ENCODE measurements at regions not wholly inside any gene's neighbourhood (a gene's known extent, or its start where the extent isn't known, plus 50 kb on each side); places are given as distances from the start of the nearest gene placed in this dataset.

DNA sequence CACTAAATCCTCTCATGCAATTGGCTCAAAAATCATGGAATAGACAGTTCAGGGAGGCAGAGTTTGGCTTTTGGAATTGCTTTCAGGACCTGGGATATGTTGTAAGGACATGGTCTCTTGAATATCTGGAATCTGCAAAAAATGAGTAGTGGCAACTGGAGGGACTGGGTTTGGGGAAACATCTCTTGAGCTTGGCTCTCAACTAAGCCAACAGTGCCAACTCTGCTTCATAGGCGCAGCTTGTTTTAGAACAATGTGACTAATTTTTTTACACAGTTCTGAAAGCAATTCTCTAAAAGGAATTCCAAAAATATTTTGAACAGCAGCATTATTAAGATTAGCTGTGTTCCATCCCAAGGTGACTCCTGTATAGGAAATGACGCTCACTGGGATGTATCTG is 121.5 kb upstream of the DPP6 start:
- Histone ChIP-seq H3K27me3 (ENCODE audit: low read depth, low read length) (no peaks in the 10 kb centered on the region), H3K36me3 (ENCODE audit: control insufficient read depth in 1 of 2, insufficient read depth in 2 of 2, low read length in 2 of 2) (no peaks in the 10 kb centered on the region), H3K9me3 (ENCODE audit: control insufficient read depth in 1 of 2, low read length in 2 of 2) (no peaks in the 10 kb centered on the region), H3K27ac (ENCODE audit: low read length) (no peak overlapping the region), H3K4me1 (ENCODE audit: control insufficient read depth in 1 of 2, insufficient read depth in 2 of 2, low read length in 2 of 2) (no peaks in the 10 kb centered on the region), H3K4me3 (ENCODE audit: low read depth in 1 of 2, low read length in 2 of 2) (no peak overlapping the region)

DNA sequence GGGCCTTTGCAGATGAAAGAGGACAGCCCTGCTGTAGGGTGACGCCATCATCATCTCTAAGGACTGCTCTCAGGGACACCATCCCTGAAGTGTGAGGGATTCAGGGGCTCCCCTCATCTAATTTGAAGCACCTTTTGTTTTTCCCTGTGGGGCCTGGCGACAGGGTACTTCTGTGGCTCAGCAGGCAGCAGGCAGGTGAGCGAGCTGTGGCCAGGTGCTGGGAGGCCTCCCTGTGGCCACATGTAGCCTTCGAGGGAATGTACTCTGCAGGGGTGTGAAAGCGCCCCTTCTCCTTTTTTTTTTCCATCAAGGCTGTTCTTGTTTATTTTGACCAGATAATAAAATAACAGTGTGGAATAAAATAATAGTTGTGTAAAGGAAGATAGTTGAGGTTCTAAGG is 118.2 kb upstream of the DPP6 start:
- Histone ChIP-seq H3K9me3 (ENCODE audit: control insufficient read depth in 1 of 2, low read length in 2 of 2) (no peaks in the 10 kb centered on the region), H3K4me3 (ENCODE audit: low read depth in 1 of 2, low read length in 2 of 2) (no peak overlapping the region), H3K27ac (ENCODE audit: low read length) (no peak overlapping the region), H3K36me3 (ENCODE audit: control insufficient read depth in 1 of 2, insufficient read depth in 2 of 2, low read length in 2 of 2) (no peaks in the 10 kb centered on the region), H3K4me1 (ENCODE audit: control insufficient read depth in 1 of 2, insufficient read depth in 2 of 2, low read length in 2 of 2) (no peaks in the 10 kb centered on the region), H3K27me3 (ENCODE audit: low read depth, low read length) (no peaks in the 10 kb centered on the region)

DNA sequence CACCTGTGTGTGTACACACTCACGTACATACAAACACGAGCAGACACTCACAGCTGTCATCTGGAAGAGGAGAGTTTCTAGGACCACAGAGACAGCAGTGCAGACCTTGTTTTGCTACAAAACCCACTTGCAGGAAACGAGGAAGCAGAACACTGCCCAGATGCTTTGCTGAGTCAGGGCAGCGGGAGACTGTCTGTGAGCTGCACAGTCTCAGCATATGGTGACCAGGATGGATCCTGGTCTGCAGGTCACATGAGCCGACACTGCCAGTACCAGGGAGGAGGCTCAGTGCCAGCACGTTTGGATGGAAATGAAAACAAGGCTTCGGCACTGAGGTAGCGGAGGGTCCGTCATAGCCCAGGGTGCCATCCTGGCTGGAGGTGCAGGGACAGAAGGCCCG is 117.6 kb upstream of the DPP6 start:
- Histone ChIP-seq H3K4me3 (ENCODE audit: low read depth in 1 of 2, low read length in 2 of 2) (no peak overlapping the region), H3K27ac (ENCODE audit: low read length) (no peak overlapping the region), H3K4me1 (ENCODE audit: control insufficient read depth in 1 of 2, insufficient read depth in 2 of 2, low read length in 2 of 2) (no peaks in the 10 kb centered on the region), H3K27me3 (ENCODE audit: low read depth, low read length) (no peaks in the 10 kb centered on the region), H3K36me3 (ENCODE audit: control insufficient read depth in 1 of 2, insufficient read depth in 2 of 2, low read length in 2 of 2) (no peaks in the 10 kb centered on the region), H3K9me3 (ENCODE audit: control insufficient read depth in 1 of 2, low read length in 2 of 2) (no peaks in the 10 kb centered on the region)

DNA sequence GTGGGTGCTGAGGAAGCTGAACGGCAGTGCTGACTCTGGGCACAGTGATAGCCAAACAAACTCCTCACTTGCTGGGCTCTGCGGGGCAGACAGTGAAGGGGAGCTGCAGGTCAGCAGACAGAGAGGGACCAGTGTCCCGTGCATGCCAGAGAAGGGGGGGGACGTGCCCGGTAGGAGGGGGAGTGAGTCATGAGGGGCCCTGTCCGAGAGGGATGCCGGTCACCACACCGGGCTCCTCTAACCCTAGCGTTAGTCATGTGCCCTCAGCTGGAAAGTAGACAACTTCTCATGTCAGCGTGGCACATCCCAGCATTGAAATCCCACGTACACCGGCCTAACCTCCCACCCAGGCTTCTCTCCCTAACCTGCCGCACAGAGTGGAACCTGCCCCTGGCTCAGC is 117.1 kb upstream of the DPP6 start:
- Histone ChIP-seq H3K4me1 (ENCODE audit: control insufficient read depth in 1 of 2, insufficient read depth in 2 of 2, low read length in 2 of 2) (no peaks in the 10 kb centered on the region), H3K27me3 (ENCODE audit: low read depth, low read length) (no peaks in the 10 kb centered on the region), H3K27ac (ENCODE audit: low read length) (no peak overlapping the region), H3K4me3 (ENCODE audit: low read depth in 1 of 2, low read length in 2 of 2) (no peak overlapping the region), H3K36me3 (ENCODE audit: control insufficient read depth in 1 of 2, insufficient read depth in 2 of 2, low read length in 2 of 2) (no peaks in the 10 kb centered on the region), H3K9me3 (ENCODE audit: control insufficient read depth in 1 of 2, low read length in 2 of 2) (no peaks in the 10 kb centered on the region)

DNA sequence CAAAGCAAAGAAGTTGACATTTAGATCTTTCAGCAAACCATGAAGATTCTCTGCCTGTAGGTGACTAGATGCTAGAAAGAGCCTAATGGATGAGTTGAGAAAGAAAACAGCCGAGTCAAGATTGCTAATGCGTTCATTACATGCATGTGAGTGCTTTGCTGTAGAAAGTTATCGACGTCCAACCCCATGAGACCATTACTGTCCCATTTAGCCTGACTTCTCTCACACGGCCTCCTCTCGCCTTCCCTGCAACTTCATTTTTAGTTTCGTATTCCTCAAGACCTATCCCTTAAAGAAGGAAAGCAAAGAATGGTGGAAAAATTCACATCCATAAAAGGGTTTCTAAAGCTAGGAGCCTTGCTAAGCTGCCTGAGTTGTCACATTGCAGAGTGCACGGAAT is 113.7 kb upstream of the DPP6 start:
- H3K4me1 ChIP-seq (ENCODE audit: control insufficient read depth in 1 of 2, insufficient read depth in 2 of 2, low read length in 2 of 2) = peaks cover 0 to 5% of the 10 kb centered on the region in 2 donors
- H3K27me3 ChIP-seq (ENCODE audit: low read depth, low read length) = no peaks in the 10 kb centered on the region
- no peaks in the 10 kb centered on the region for H3K9me3 ChIP-seq (ENCODE audit: control insufficient read depth in 1 of 2, low read length in 2 of 2)

DNA sequence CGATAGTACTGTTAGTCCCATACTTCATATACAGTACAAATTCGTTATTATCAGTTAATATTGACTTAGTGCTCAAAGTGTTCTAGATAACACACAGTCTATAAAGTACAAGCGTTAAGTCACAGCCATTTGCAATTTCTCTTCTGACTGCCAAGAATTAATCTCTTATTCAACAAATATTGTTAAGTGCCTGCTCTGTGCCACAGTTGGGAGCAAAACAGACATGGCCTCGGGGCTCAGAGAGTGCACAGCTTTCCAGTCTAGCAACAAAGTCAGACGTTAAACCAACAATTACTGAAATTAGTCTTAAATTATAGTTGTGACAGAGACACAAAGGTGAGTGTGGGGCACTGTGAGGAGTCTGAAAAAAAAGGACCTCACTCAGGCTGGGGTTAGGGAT is 113.0 kb upstream of the DPP6 start:
- H3K9me3 ChIP-seq (ENCODE audit: control insufficient read depth in 1 of 2, low read length in 2 of 2) = no peaks in the 10 kb centered on the region
- peaks cover 0 to 12% of the 10 kb centered on the region in 2 donors for H3K4me1 ChIP-seq (ENCODE audit: control insufficient read depth in 1 of 2, insufficient read depth in 2 of 2, low read length in 2 of 2)
- no peak overlapping the region for H3K4me3 ChIP-seq (ENCODE audit: low read depth in 1 of 2, low read length in 2 of 2)
- H3K27ac ChIP-seq (ENCODE audit: low read length) = no peak overlapping the region
- H3K27me3 ChIP-seq (ENCODE audit: low read depth, low read length) = no peaks in the 10 kb centered on the region
- no peaks in the 10 kb centered on the region for H3K36me3 ChIP-seq (ENCODE audit: control insufficient read depth in 1 of 2, insufficient read depth in 2 of 2, low read length in 2 of 2)

More for the DNA sequence above, 113.7 kb upstream of the DPP6 start:
- Histone ChIP-seq H3K36me3 (ENCODE audit: control insufficient read depth in 1 of 2, insufficient read depth in 2 of 2, low read length in 2 of 2) (no peaks in the 10 kb centered on the region), H3K4me3 (ENCODE audit: low read depth in 1 of 2, low read length in 2 of 2) (no peak overlapping the region), H3K27ac (ENCODE audit: low read length) (no peak overlapping the region)

DNA sequence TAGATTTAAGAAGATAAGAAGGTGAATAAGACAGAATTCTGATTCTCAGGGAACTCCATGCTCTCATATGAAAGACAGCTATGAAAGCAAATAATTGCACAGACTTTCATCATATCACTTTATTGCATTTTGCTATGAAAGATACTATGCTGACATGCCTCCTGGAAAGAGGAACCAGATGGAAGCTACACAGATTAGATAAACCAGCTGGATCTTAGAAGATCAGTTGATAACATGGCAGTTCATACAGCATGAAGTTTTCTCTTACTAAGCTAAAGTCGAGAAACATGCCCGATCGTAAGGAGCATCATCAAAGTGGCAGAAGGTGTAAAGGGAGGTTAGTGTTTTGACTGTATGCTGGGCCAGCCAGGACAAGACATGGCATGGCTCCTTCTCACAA is 112.5 kb upstream of the DPP6 start:
- H3K27ac ChIP-seq (ENCODE audit: low read length) = no peak overlapping the region
- H3K36me3 ChIP-seq (ENCODE audit: control insufficient read depth in 1 of 2, insufficient read depth in 2 of 2, low read length in 2 of 2) = no peaks in the 10 kb centered on the region
- H3K27me3 ChIP-seq (ENCODE audit: low read depth, low read length) = no peaks in the 10 kb centered on the region
- H3K4me3 ChIP-seq (ENCODE audit: low read depth in 1 of 2, low read length in 2 of 2) = no peak overlapping the region
- peaks cover 0 to 13% of the 10 kb centered on the region in 2 donors for H3K4me1 ChIP-seq (ENCODE audit: control insufficient read depth in 1 of 2, insufficient read depth in 2 of 2, low read length in 2 of 2)
- no peaks in the 10 kb centered on the region for H3K9me3 ChIP-seq (ENCODE audit: control insufficient read depth in 1 of 2, low read length in 2 of 2)

DNA sequence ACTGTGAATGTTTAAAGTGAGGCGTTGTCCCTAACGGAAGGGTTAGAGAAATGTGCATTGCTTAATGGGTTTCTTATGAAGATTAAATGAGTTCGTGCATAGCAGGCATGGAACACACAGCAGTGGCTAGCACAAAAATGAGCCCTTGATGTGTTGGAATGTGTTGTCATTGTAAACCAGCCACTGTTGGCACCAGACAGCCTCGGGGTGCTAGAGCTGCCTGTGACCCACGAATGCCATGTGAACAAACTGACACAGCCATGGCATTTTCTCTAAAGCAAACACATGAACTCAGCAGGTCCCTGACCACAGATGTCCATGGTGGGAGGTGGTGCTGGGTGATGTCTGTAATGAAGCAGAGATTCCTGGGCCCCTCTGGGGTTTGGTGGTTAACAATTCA is 111.1 kb upstream of the DPP6 start:
- H3K4me1 ChIP-seq (ENCODE audit: control insufficient read depth in 1 of 2, insufficient read depth in 2 of 2, low read length in 2 of 2) = peaks cover 0 to 13% of the 10 kb centered on the region in 2 donors
- H3K4me3 ChIP-seq (ENCODE audit: low read depth in 1 of 2, low read length in 2 of 2) = no peak overlapping the region
- no peak overlapping the region for H3K27ac ChIP-seq (ENCODE audit: low read length)
- H3K36me3 ChIP-seq (ENCODE audit: control insufficient read depth in 1 of 2, insufficient read depth in 2 of 2, low read length in 2 of 2) = no peaks in the 10 kb centered on the region
- no peaks in the 10 kb centered on the region for H3K27me3 ChIP-seq (ENCODE audit: low read depth, low read length)
- no peaks in the 10 kb centered on the region for H3K9me3 ChIP-seq (ENCODE audit: control insufficient read depth in 1 of 2, low read length in 2 of 2)

DNA sequence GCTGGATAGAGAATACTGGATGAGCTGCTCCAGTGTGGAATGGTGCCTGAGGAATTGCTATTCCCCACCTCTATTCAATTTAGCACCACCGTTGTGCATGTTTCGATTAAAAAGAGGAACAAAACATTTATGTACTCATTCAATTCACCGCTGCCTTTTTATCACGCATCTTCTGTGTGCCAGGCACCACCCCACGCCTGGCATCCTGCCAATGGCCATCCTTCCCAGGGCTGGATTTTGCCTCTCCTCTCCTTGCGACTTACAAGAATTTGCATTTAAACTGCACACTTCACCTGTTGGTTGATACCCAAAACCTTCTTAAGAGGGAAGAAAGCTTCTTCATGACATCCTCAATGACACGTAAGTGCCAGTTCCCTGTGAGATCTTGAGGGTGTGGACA is 110.2 kb upstream of the DPP6 start:
- Histone ChIP-seq H3K4me1 (ENCODE audit: control insufficient read depth in 1 of 2, insufficient read depth in 2 of 2, low read length in 2 of 2) (peaks cover 0 to 13% of the 10 kb centered on the region in 2 donors), H3K27ac (ENCODE audit: low read length) (no peak overlapping the region)

DNA sequence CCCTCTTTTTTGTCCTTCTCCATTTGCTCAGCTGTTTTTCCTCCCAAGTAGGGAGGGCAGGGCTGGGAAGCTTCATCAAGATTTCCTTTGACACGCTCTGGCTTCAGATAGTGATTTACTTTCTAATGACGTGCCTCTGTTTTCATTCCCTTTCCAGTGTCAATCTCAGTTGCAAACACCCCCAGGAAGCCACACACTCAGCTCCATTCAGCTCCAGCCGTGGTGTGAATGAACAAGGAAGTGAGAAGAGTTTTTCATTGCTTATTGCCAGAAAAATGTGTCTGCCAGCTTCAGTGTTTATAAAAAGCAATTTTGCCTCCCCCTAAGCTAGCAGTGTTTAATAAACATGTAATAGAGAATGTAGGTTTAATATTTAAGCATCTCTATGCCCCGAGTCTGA is 108.7 kb upstream of the DPP6 start:
- Histone ChIP-seq H3K4me1 (ENCODE audit: control insufficient read depth in 1 of 2, insufficient read depth in 2 of 2, low read length in 2 of 2) (peaks cover 0 to 13% of the 10 kb centered on the region in 2 donors), H3K27me3 (ENCODE audit: low read depth, low read length) (no peaks in the 10 kb centered on the region), H3K4me3 (ENCODE audit: low read depth in 1 of 2, low read length in 2 of 2) (no peak overlapping the region), H3K27ac (ENCODE audit: low read length) (no peak overlapping the region), H3K9me3 (ENCODE audit: control insufficient read depth in 1 of 2, low read length in 2 of 2) (no peaks in the 10 kb centered on the region), H3K36me3 (ENCODE audit: control insufficient read depth in 1 of 2, insufficient read depth in 2 of 2, low read length in 2 of 2) (no peaks in the 10 kb centered on the region)

More for the DNA sequence above, 110.2 kb upstream of the DPP6 start:
- Histone ChIP-seq H3K36me3 (ENCODE audit: control insufficient read depth in 1 of 2, insufficient read depth in 2 of 2, low read length in 2 of 2) (no peaks in the 10 kb centered on the region), H3K27me3 (ENCODE audit: low read depth, low read length) (no peaks in the 10 kb centered on the region), H3K9me3 (ENCODE audit: control insufficient read depth in 1 of 2, low read length in 2 of 2) (no peaks in the 10 kb centered on the region), H3K4me3 (ENCODE audit: low read depth in 1 of 2, low read length in 2 of 2) (no peak overlapping the region)

DNA sequence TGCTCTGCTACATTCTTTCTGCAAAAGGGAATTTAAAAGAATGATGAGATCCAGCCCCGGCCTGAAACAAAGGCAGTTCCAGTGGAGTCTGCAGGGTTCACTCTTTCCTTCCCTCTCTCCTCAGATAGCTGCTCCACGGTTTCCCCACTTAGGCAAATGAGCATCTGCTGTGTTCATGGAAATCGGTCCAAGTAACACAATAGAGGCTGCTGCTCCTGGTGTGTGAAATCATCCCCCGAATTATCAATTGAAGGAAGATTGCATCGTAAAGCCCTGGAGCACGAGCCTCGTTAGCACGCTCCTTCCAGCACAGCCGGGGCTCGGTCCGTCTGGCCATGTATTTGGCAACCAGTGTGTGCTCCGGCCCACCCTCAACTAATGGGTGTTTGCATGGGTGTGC is 108.3 kb upstream of the DPP6 start:
- no peaks in the 10 kb centered on the region for H3K36me3 ChIP-seq (ENCODE audit: control insufficient read depth in 1 of 2, insufficient read depth in 2 of 2, low read length in 2 of 2)
- no peak overlapping the region for H3K4me3 ChIP-seq (ENCODE audit: low read depth in 1 of 2, low read length in 2 of 2)

DNA sequence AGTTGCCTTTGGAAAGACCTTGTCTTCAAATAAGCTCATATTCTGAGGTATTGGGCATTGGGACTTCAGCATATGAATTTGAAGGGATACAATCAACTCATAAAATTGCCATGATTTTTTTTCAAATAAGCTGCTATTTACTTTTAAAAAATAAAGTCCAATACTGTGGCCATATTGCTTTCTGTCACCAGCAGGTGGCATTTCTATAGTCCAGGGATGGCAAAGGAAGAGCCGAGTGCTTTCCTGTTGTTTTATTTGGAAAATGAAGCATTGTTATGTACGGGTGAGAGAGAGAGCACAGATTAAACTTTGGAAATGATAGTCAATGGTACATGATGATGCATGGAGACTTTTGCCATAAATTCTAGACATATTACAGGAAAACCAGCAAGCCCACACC is 104.1 kb upstream of the DPP6 start:
- H3K27me3 ChIP-seq (ENCODE audit: low read depth, low read length) = no peaks in the 10 kb centered on the region
- H3K36me3 ChIP-seq (ENCODE audit: control insufficient read depth in 1 of 2, insufficient read depth in 2 of 2, low read length in 2 of 2) = no peaks in the 10 kb centered on the region
- H3K27ac ChIP-seq (ENCODE audit: low read length) = no peak overlapping the region
- H3K9me3 ChIP-seq (ENCODE audit: control insufficient read depth in 1 of 2, low read length in 2 of 2) = no peaks in the 10 kb centered on the region
- H3K4me1 ChIP-seq (ENCODE audit: control insufficient read depth in 1 of 2, insufficient read depth in 2 of 2, low read length in 2 of 2) = peaks cover 0 to 12% of the 10 kb centered on the region in 2 donors
- no peak overlapping the region for H3K4me3 ChIP-seq (ENCODE audit: low read depth in 1 of 2, low read length in 2 of 2)

More for the DNA sequence above, 108.3 kb upstream of the DPP6 start:
- Histone ChIP-seq H3K27me3 (ENCODE audit: low read depth, low read length) (no peaks in the 10 kb centered on the region), H3K27ac (ENCODE audit: low read length) (no peak overlapping the region), H3K4me1 (ENCODE audit: control insufficient read depth in 1 of 2, insufficient read depth in 2 of 2, low read length in 2 of 2) (peaks cover 0 to 13% of the 10 kb centered on the region in 2 donors), H3K9me3 (ENCODE audit: control insufficient read depth in 1 of 2, low read length in 2 of 2) (no peaks in the 10 kb centered on the region)

Measured in muscle layer of duodenum (tissue), 2 donors.